Panc1 (cell line): ENCODE measurements at regions not wholly inside any gene's neighbourhood (a gene's known extent, or its start where the extent isn't known, plus 50 kb on each side); places are given as distances from the start of the nearest gene placed in this dataset.

Source experiments
- ATAC-seq: fragments of 200-7000 bp; cut with Tn5 transposase; 2 replicates; pipeline ENCODE4 v1.9.1; 2020; ENCODE audit warnings: mild to moderate bottlenecking, moderate library complexity
- BruUV-seq: library from RNA; stranded (reverse); fragments of 400-500 nt; replicated peaks from 2 replicates; lab custom pipeline; 2021; lab: Mats Ljungman, UMichigan
- CTCF ChIA-PET: fragments of 300-600 bp; sonication (Branson Sonifier 250); formaldehyde crosslinking; loops from one replicate; lab custom pipeline; 2022; ENCODE audit warnings: antibody characterized with exemption; lab: Charles Lee
- POLR2A ChIA-PET: fragments of 300-600 bp; sonication (Branson Sonifier 250); formaldehyde crosslinking; loops from one replicate; lab custom pipeline; 2022; ENCODE audit warnings: antibody characterized with exemption; lab: Charles Lee
- DNase-seq: peaks from one replicate; pipeline ENCODE4 v3.0.0-alpha.2; 2010; ENCODE audit warnings: low read depth, low spot score
- H3K27ac ChIP-seq: 2 replicates; pipeline ENCODE4 v1.5.1; 2011; ENCODE audit warnings: mild to moderate bottlenecking, low read length, inconsistent platforms
- H3K27me3 ChIP-seq: fragments of 200-500 bp; sonication (Bioruptor generic); 2 replicates; pipeline ENCODE4 v1.6.0; 2014; ENCODE audit warnings: low read length, inconsistent platforms; ENCODE audit not compliant: control insufficient read depth, insufficient read depth
- H3K36me3 ChIP-seq: fragments of 200-500 bp; sonication (Bioruptor generic); 2 replicates; pipeline ENCODE4 v1.5.1; 2014; ENCODE audit warnings: inconsistent platforms, mild to moderate bottlenecking, low read length, moderate library complexity; ENCODE audit not compliant: control insufficient read depth, insufficient read depth
- H3K4me1 ChIP-seq: 2 replicates; pipeline ENCODE4 v1.5.1; 2011; ENCODE audit warnings: inconsistent platforms, mild to moderate bottlenecking, low read length, moderate library complexity; ENCODE audit not compliant: control insufficient read depth, insufficient read depth
- H3K4me3 ChIP-seq, 2 experiments: 2 replicates each; pipeline ENCODE4 v1.5.1; 2011 to 2012; ENCODE audit warnings: low read depth in 2 of 2, low read length in 2 of 2, mild to moderate bottlenecking in 2 of 2, inconsistent platforms in 1 of 2, moderate library complexity in 1 of 2
- H3K9me3 ChIP-seq: fragments of 200-500 bp; sonication (Bioruptor generic); 2 replicates; pipeline ENCODE4 v1.5.1; 2014; ENCODE audit warnings: low read depth, mild to moderate bottlenecking, inconsistent platforms, low read length, moderate library complexity; ENCODE audit not compliant: control insufficient read depth, insufficient read depth
- CTCF ChIP-seq: fragments of 450-650 bp; IDR thresholded peaks from 2 replicates; pipeline ENCODE4 v1.5.1; 2017; ENCODE audit warnings: mild to moderate bottlenecking
- POLR2AphosphoS5 ChIP-seq: IDR thresholded peaks from 2 replicates; pipeline ENCODE4 v1.6.1; 2012; ENCODE audit warnings: mild to moderate bottlenecking, low read depth, low read length, moderate library complexity
- REST ChIP-seq, 2 experiments: IDR thresholded peaks; 2 replicates each; pipeline ENCODE4 v1.6.1; 2011 to 2012; ENCODE audit warnings: low read depth in 2 of 2, control low read depth in 1 of 2, low read length in 1 of 2, mild to moderate bottlenecking in 1 of 2, moderate library complexity in 1 of 2; ENCODE audit not compliant: insufficient read depth in 1 of 2
- SIN3A ChIP-seq: IDR thresholded peaks from 2 replicates; pipeline ENCODE4 v1.6.1; 2012; ENCODE audit warnings: low read depth, mild to moderate bottlenecking, low read length, moderate library complexity, borderline replicate concordance; ENCODE audit not compliant: insufficient read depth
- TCF7L2 ChIP-seq: IDR thresholded peaks from 2 replicates; pipeline ENCODE4 v1.6.1; 2011; ENCODE audit warnings: mild to moderate bottlenecking, low read depth, low read length, inconsistent platforms
- in situ Hi-C: cut with HindIII; loops from 2 replicates; pipeline ENCODE4 v1.10.0; 2016; ENCODE audit warnings: low sequenced_read_pairs, low pct_unique_long_range_greater_than_20kb
- intact Hi-C: fragments of 100-400 bp; cut with micrococcal nuclease; formaldehyde crosslinking; loops from one replicate; pipeline ENCODE4 v1.10.0; 2022; ENCODE audit not compliant: unreplicated experiment

GRCh38 chr1:222384531-222384930, 163.4 kb downstream of the HHIPL2 start:
- in situ Hi-C loops, result no loop called here
- Histone ChIP-seq H3K4me1 (no peaks in the 10 kb centered on the region), H3K36me3 (no peaks in the 10 kb centered on the region), H3K4me3 (no peak overlapping the region), H3K27me3 (no peaks in the 10 kb centered on the region), H3K27ac (no peak overlapping the region), H3K9me3 (no peaks in the 10 kb centered on the region)
- intact Hi-C loops, result no loop called here
- TF ChIP-seq TCF7L2 (no peak), REST (IDR thresholded peaks at IDR 0.05; ENCODE audit: insufficient read depth in 1 of 2, low read depth in 2 of 2, low read length in 1 of 2) (no peak), POLR2AphosphoS5 (no peak), CTCF (no peak), SIN3A (no peak)
- no TSS peak for BruUV-seq
- DNase-seq, result no peak
- ChIA-PET POLR2A (no interaction called here), CTCF (no interaction called here)
- no peak for ATAC-seq

- DNase-seq (no peak), ATAC-seq (no peak)
- Histone ChIP-seq H3K4me1 (no peaks in the 10 kb centered on the region), H3K36me3 (no peaks in the 10 kb centered on the region), H3K27me3 (no peaks in the 10 kb centered on the region), H3K4me3 (no peak overlapping the region), H3K27ac (no peak overlapping the region), H3K9me3 (no peaks in the 10 kb centered on the region)
- intact Hi-C loops, result no loop called here
- POLR2A ChIA-PET, result no interaction called here
- TF ChIP-seq TCF7L2, result no peak
- no peak for TF ChIP-seq REST (IDR thresholded peaks at IDR 0.05; ENCODE audit: insufficient read depth in 1 of 2, low read depth in 2 of 2, low read length in 1 of 2)
- TF ChIP-seq SIN3A, result no peak
- TF ChIP-seq CTCF, result no peak
- no peak for TF ChIP-seq POLR2AphosphoS5
- CTCF ChIA-PET, result no interaction called here
- in situ Hi-C loops, result no loop called here
- BruUV-seq, result no TSS peak
These were observed 165.7 kb downstream of the HHIPL2 start for GRCh38 chr1:222382171-222382570.
